Endothelial cell of umbilical vein (primary cell): ENCODE measurements at regions not wholly inside any gene's neighbourhood (a gene's known extent, or its start where the extent isn't known, plus 50 kb on each side); places are given as distances from the start of the nearest gene placed in this dataset.

ENCODE experiments used
- BruUV-seq: library from RNA; stranded (reverse); fragments of 400-500 nt; replicated peaks from 2 replicates; lab custom pipeline; 2021; lab: Mats Ljungman, UMichigan
- CTCF ChIA-PET: fragments of 300-600, 350-600 bp; sonication (Branson Sonifier 250); formaldehyde crosslinking; loops from one replicate; lab custom pipeline; 2021; ENCODE audit warnings: antibody characterized with exemption, inconsistent platforms; lab: Charles Lee
- POLR2A ChIA-PET: fragments of 300-600, 350-600 bp; sonication (Branson Sonifier 250); formaldehyde crosslinking; loops from one replicate; lab custom pipeline; 2021; ENCODE audit warnings: antibody characterized with exemption, inconsistent platforms; lab: Charles Lee
- DNase-seq: peaks from one replicate; pipeline ENCODE4 v3.0.0-alpha.2; 2011; ENCODE audit warnings: low read depth, low spot score
- FAIRE-seq: peaks from 2 replicates; lab custom pipeline; 2011; peaks lifted over from hg19 to GRCh38; lab: Jason Lieb, UNC
- H2AFZ ChIP-seq: 2 replicates; pipeline ENCODE4 v1.6.0; 2012; ENCODE audit warnings: low read depth, low read length, control low read depth, inconsistent platforms
- H3K27ac ChIP-seq: 2 replicates; pipeline ENCODE4 v1.5.1; 2011; ENCODE audit warnings: low read depth, mild to moderate bottlenecking, control low read depth, low read length, moderate library complexity; ENCODE audit not compliant: insufficient read depth
- H3K27me3 ChIP-seq, 2 experiments: 2 replicates each; pipeline versions ENCODE4 v1.6.0 to v1.6.1; 2011; ENCODE audit warnings: low read length in 2 of 2, mixed read lengths in 1 of 2; ENCODE audit not compliant: control insufficient read depth in 2 of 2, insufficient read depth in 2 of 2
- H3K36me3 ChIP-seq, 2 experiments: 2 replicates in 1 of 2; 3 replicates in 1 of 2; pipeline ENCODE4 v1.5.1; 2011; ENCODE audit warnings: low read length in 2 of 2, mild to moderate bottlenecking in 1 of 2, moderate library complexity in 1 of 2; ENCODE audit not compliant: control insufficient read depth in 2 of 2, insufficient read depth in 2 of 2; ENCODE audit errors: extremely low read depth in 1 of 2
- H3K4me1 ChIP-seq: 3 replicates; pipeline ENCODE4 v1.5.1; 2011; ENCODE audit warnings: mild to moderate bottlenecking, low read length; ENCODE audit not compliant: control insufficient read depth, insufficient read depth; ENCODE audit errors: extremely low read depth
- H3K4me2 ChIP-seq: 2 replicates; pipeline ENCODE4 v1.6.1; 2011; ENCODE audit warnings: low read length, control low read depth, mixed read lengths; ENCODE audit not compliant: insufficient read depth
- H3K4me3 ChIP-seq, 3 experiments: fragments of 200-600 bp in 1 of 3; sonication (generic), shearing (Covaris generic) in 1 of 3; replicated peaks in 1 of 3; 2 replicates each; pipeline ENCODE4 v1.5.1; 2011 to 2016; ENCODE audit warnings: control low read depth in 3 of 3, low read length in 3 of 3, mild to moderate bottlenecking in 2 of 3, inconsistent platforms in 1 of 3, low read depth in 1 of 3, moderate library complexity in 1 of 3; ENCODE audit not compliant: insufficient read depth in 1 of 3
- H3K79me2 ChIP-seq: 2 replicates; pipeline ENCODE4 v1.6.0; 2012; ENCODE audit warnings: low read length, inconsistent platforms; ENCODE audit not compliant: control insufficient read depth, insufficient read depth
- H3K9ac ChIP-seq: replicated peaks from 2 replicates; pipeline ENCODE3; 2011; ENCODE audit warnings: low read length, control low read depth; ENCODE audit not compliant: insufficient read depth; ENCODE audit errors: extremely low read depth
- H3K9me1 ChIP-seq: replicated peaks from 3 replicates; pipeline ENCODE4 v1.6.0; 2011; ENCODE audit warnings: mild to moderate bottlenecking, low read length; ENCODE audit not compliant: control insufficient read depth, insufficient read depth; ENCODE audit errors: extremely low read depth
- H3K9me3 ChIP-seq: replicated peaks from 2 replicates; pipeline ENCODE4 v1.5.1; 2012; ENCODE audit warnings: low read length, inconsistent platforms; ENCODE audit not compliant: control insufficient read depth, insufficient read depth
- H4K20me1 ChIP-seq: replicated peaks from 2 replicates; pipeline ENCODE3; 2011; ENCODE audit warnings: mild to moderate bottlenecking, low read length; ENCODE audit not compliant: control insufficient read depth, insufficient read depth; ENCODE audit errors: extremely low read depth
- EZH2 ChIP-seq: IDR thresholded peaks from 2 replicates; pipeline ENCODE4 v1.6.1; 2012; ENCODE audit warnings: borderline replicate concordance, low read depth, mild to moderate bottlenecking, moderate library complexity, low read length, inconsistent platforms; ENCODE audit not compliant: severe bottlenecking
- FOS ChIP-seq: IDR thresholded peaks from 2 replicates; pipeline ENCODE4 v1.6.1; 2011; ENCODE audit warnings: mild to moderate bottlenecking, low read length, moderate library complexity, borderline replicate concordance; ENCODE audit not compliant: insufficient read depth
- GATA2 ChIP-seq: IDR thresholded peaks from 2 replicates; pipeline ENCODE4 v1.7.0; 2011; ENCODE audit warnings: low read depth, mild to moderate bottlenecking, moderate library complexity, mixed read lengths, low read length; ENCODE audit not compliant: insufficient read length, insufficient read depth
- JUN ChIP-seq: IDR thresholded peaks from 2 replicates; pipeline ENCODE4 v1.6.1; 2011; ENCODE audit warnings: borderline replicate concordance, low read depth; ENCODE audit not compliant: insufficient read length, insufficient read depth
- MYC ChIP-seq: IDR thresholded peaks from one replicate; pipeline ENCODE4 v1.6.1; 2011; ENCODE audit warnings: mild to moderate bottlenecking, low read depth, low read length
- POLR2A ChIP-seq: IDR thresholded peaks from 2 replicates; pipeline ENCODE4 v1.6.1; 2012; ENCODE audit warnings: low read depth, mild to moderate bottlenecking, control low read depth, low read length
- POLR2AphosphoS5 ChIP-seq: IDR thresholded peaks from 2 replicates; pipeline ENCODE4 v1.6.1; 2012; ENCODE audit warnings: low read depth, mild to moderate bottlenecking, control low read depth, low read length, moderate library complexity; ENCODE audit not compliant: insufficient read depth
- dilution Hi-C: fragments of 300-500 bp; cut with MboI; formaldehyde crosslinking; loops from one replicate; pipeline ENCODE4 v1.15.0; 2019; ENCODE audit warnings: low sequenced_read_pairs; ENCODE audit not compliant: extremely low pct_ligation_motif_present
- intact Hi-C: fragments of 100-400 bp; cut with micrococcal nuclease; formaldehyde crosslinking; loops from one replicate; pipeline ENCODE4 v1.10.0; 2022
- TF ChIP-seq, protein P1 (sequence below), 2 donors: IDR thresholded peaks; 1 replicate in 1 of 2; 2 replicates in 1 of 2; pipeline ENCODE4 v1.5.1; 2011; ENCODE audit warnings: low read length in 2 of 2, mild to moderate bottlenecking in 2 of 2, moderate library complexity in 2 of 2, control low read depth in 1 of 2, inconsistent platforms in 1 of 2, low read depth in 1 of 2; ENCODE audit not compliant: insufficient read depth in 1 of 2; ENCODE audit errors: extremely low read depth in 1 of 2
- TF ChIP-seq, protein P2 (sequence below): IDR thresholded peaks from 2 replicates; pipeline ENCODE4 v1.6.1; 2011; ENCODE audit not compliant: insufficient read depth, insufficient read length

DNA sequence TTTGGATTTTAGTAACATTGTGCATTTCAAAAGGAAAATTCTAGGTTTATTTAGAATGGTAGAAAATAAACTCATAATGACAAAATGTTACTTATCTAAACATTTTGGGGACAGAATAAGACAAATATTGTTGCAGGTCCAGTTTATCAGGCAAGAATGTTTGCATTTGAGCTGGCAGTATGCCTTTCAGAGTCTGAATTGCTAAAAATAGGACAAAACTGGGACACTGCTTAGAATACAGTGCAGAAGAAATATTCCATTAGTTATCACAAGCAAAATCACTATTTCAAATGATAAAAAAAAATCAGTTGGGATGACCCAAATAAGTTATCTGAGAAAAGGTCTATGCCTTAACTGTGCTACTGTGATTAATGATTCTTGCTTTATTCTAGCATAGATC is 870.3 kb upstream of the MIR17HG start:
- TF ChIP-seq POLR2A (no peak), MYC (no peak)
- Histone ChIP-seq H2AFZ (no peak overlapping the region), H3K9me3 (no peaks in the 10 kb centered on the region), H3K4me3 (no peak overlapping the region), H3K27ac (no peak overlapping the region), H3K27me3 (no peaks in the 10 kb centered on the region), H3K36me3 (no peaks in the 10 kb centered on the region), H3K4me1 (no peaks in the 10 kb centered on the region), H3K9me1 (no peaks in the 10 kb centered on the region), H3K9ac (no peak overlapping the region), H3K79me2 (no peaks in the 10 kb centered on the region), H4K20me1 (no peaks in the 10 kb centered on the region), H3K4me2 (no peak overlapping the region)
- no TSS peak for BruUV-seq
- ChIA-PET POLR2A (no interaction called here), CTCF (no interaction called here)
- no peak for DNase-seq
- no peak for FAIRE-seq
- intact Hi-C loops, result no loop called here
- dilution Hi-C loops, result no loop called here

DNA sequence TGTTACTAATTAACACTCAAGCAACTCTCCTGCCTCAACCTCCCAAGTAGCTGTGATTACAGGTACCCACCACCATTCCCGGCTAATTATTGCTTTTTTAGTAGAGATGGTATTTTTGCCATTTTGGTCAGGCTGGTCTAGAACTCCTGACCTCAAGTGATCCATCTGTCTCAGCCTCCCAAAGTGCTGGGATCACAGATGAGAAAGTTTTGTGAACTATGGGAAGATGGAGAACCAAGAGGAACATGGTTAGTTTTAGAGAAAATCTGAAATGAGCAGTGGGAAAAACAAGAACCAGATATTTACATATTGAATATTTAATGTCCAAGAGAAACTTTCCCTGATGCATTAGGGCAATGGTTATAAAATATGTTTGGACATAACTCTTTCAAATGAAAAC is 863.6 kb upstream of the MIR17HG start:
- no peak overlapping the region for H3K27ac ChIP-seq
- ChIA-PET POLR2A (no interaction called here), CTCF (no interaction called here)
- H3K79me2 ChIP-seq, result no peaks in the 10 kb centered on the region
- no peak overlapping the region for H3K4me3 ChIP-seq
- intact Hi-C loops (no loop called here), dilution Hi-C loops (no loop called here)
- H2AFZ ChIP-seq, result no peak overlapping the region
- BruUV-seq, result no TSS peak
- no peak overlapping the region for H3K9ac ChIP-seq
- no peaks in the 10 kb centered on the region for H4K20me1 ChIP-seq
- no peaks in the 10 kb centered on the region for H3K4me1 ChIP-seq
- H3K9me1 ChIP-seq, result no peaks in the 10 kb centered on the region
- FAIRE-seq (no peak), DNase-seq (no peak)
- no peaks in the 10 kb centered on the region for H3K36me3 ChIP-seq
- H3K4me2 ChIP-seq, result no peak overlapping the region
- H3K9me3 ChIP-seq, result no peaks in the 10 kb centered on the region
- TF ChIP-seq MYC (no peak), EZH2 (no peak), GATA2 (no peak), POLR2AphosphoS5 (no peak), POLR2A (no peak), JUN (no peak), FOS (no peak)
- TF ChIP-seq, protein P1, sequence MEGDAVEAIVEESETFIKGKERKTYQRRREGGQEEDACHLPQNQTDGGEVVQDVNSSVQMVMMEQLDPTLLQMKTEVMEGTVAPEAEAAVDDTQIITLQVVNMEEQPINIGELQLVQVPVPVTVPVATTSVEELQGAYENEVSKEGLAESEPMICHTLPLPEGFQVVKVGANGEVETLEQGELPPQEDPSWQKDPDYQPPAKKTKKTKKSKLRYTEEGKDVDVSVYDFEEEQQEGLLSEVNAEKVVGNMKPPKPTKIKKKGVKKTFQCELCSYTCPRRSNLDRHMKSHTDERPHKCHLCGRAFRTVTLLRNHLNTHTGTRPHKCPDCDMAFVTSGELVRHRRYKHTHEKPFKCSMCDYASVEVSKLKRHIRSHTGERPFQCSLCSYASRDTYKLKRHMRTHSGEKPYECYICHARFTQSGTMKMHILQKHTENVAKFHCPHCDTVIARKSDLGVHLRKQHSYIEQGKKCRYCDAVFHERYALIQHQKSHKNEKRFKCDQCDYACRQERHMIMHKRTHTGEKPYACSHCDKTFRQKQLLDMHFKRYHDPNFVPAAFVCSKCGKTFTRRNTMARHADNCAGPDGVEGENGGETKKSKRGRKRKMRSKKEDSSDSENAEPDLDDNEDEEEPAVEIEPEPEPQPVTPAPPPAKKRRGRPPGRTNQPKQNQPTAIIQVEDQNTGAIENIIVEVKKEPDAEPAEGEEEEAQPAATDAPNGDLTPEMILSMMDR (IDR thresholded peaks at IDR 0.05; ENCODE audit: extremely low read depth in 1 of 2, insufficient read depth in 1 of 2, low read depth in 1 of 2, low read length in 2 of 2), result no peak
- TF ChIP-seq, protein P2, sequence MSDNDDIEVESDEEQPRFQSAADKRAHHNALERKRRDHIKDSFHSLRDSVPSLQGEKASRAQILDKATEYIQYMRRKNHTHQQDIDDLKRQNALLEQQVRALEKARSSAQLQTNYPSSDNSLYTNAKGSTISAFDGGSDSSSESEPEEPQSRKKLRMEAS, result no peak
- H3K27me3 ChIP-seq, result no peaks in the 10 kb centered on the region
